ENCODE measurements at regions not wholly inside any gene's neighbourhood (a gene's known extent, or its start where the extent isn't known, plus 50 kb on each side); places are given as distances from the start of the nearest gene placed in this dataset.

DNA sequence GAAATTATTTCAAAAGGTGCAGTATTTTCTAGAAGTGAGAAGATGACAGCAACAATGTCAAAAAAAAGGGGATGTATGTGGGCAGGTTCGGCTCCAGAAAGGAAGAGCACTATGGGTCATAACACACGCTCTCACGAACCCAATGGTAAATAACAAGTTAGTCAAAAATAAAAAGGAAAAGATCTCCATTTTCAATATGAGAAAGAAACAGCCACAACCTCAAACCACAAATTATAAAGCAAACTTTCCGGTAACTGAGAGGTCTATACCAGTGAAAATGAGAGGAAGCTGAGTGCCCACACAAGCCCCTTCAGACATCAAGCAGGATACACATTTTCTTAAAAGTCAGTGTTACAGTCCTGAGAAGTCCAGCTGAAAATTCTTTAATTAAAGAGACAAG is 398.5 kb upstream of the RPS23 start:
- H3K4me3 Mint-ChIP-seq = no peak overlapping the region
- TF ChIP-seq ETV6 (CRISPR knock-in tag; IDR thresholded peaks at IDR 0.05) (no peak), MAX (CRISPR knock-in tag; IDR thresholded peaks at IDR 0.05) (no peak), FOXK1 (CRISPR knock-in tag; IDR thresholded peaks at IDR 0.05) (no peak), TCF7 (CRISPR knock-in tag; IDR thresholded peaks at IDR 0.05; ENCODE audit: low read depth) (no peak), SMAD3 (CRISPR knock-in tag; IDR thresholded peaks at IDR 0.05; ENCODE audit: borderline replicate concordance) (no peak), SP1 (CRISPR knock-in tag; conservative IDR thresholded peaks at IDR 0.05) (no peak), ZNF416 (CRISPR knock-in tag; IDR thresholded peaks at IDR 0.05) (no peak), ATF2 (CRISPR knock-in tag; IDR thresholded peaks at IDR 0.05; ENCODE audit: borderline replicate concordance, low read depth) (no peak), RORB (CRISPR knock-in tag; IDR thresholded peaks at IDR 0.05) (no peak), PRRX2 (CRISPR knock-in tag; IDR thresholded peaks at IDR 0.05) (no peak), MXD4 (CRISPR knock-in tag; IDR thresholded peaks at IDR 0.05; ENCODE audit: borderline replicate concordance) (no peak), JUN (CRISPR knock-in tag; IDR thresholded peaks at IDR 0.05) (no peak), ELF4 (CRISPR knock-in tag; IDR thresholded peaks at IDR 0.05; ENCODE audit: low read depth) (no peak), SMAD4 (CRISPR knock-in tag; IDR thresholded peaks at IDR 0.05) (no peak), ZNF232 (CRISPR knock-in tag; IDR thresholded peaks at IDR 0.05) (no peak)
- TF ChIP-seq, protein P1, sequence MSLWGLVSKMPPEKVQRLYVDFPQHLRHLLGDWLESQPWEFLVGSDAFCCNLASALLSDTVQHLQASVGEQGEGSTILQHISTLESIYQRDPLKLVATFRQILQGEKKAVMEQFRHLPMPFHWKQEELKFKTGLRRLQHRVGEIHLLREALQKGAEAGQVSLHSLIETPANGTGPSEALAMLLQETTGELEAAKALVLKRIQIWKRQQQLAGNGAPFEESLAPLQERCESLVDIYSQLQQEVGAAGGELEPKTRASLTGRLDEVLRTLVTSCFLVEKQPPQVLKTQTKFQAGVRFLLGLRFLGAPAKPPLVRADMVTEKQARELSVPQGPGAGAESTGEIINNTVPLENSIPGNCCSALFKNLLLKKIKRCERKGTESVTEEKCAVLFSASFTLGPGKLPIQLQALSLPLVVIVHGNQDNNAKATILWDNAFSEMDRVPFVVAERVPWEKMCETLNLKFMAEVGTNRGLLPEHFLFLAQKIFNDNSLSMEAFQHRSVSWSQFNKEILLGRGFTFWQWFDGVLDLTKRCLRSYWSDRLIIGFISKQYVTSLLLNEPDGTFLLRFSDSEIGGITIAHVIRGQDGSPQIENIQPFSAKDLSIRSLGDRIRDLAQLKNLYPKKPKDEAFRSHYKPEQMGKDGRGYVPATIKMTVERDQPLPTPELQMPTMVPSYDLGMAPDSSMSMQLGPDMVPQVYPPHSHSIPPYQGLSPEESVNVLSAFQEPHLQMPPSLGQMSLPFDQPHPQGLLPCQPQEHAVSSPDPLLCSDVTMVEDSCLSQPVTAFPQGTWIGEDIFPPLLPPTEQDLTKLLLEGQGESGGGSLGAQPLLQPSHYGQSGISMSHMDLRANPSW (CRISPR knock-in tag; conservative IDR thresholded peaks at IDR 0.05; ENCODE audit: low read depth) = no peak
- TF ChIP-seq, protein P2, sequence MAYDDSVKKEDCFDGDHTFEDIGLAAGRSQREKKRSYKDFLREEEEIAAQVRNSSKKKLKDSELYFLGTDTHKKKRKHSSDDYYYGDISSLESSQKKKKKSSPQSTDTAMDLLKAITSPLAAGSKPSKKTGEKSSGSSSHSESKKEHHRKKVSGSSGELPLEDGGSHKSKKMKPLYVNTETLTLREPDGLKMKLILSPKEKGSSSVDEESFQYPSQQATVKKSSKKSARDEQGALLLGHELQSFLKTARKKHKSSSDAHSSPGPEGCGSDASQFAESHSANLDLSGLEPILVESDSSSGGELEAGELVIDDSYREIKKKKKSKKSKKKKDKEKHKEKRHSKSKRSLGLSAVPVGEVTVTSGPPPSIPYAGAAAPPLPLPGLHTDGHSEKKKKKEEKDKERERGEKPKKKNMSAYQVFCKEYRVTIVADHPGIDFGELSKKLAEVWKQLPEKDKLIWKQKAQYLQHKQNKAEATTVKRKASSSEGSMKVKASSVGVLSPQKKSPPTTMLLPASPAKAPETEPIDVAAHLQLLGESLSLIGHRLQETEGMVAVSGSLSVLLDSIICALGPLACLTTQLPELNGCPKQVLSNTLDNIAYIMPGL (CRISPR knock-in tag; IDR thresholded peaks at IDR 0.05) = no peak
- no peaks in the 10 kb centered on the region for H3K27me3 Mint-ChIP-seq (ENCODE audit: low read depth)

DNA sequence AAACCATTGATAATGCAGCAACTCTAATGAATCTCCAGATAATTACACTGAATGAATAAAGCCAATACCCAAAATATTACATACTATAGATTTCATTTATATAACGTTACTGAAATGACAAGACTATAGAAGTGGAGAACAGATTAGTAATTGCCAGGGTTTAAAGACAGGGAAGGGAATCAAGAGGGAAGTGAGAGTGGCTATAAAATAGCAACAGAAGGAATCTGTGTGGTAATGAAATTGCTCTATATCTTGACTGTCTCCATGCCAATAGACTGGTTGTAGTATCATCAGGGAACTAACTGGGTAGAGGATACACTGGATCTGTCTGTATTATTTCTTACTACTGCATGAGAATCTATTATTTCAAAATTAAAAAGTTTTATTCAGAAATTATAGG is 396.5 kb upstream of the RPS23 start:
- CTCF ChIA-PET = no interaction called here
- H3K4me1 Mint-ChIP-seq = no peaks in the 10 kb centered on the region

More for the DNA sequence above, 398.5 kb upstream of the RPS23 start:
- POLR2A ChIA-PET = no interaction called here
- CTCF ChIA-PET = no interaction called here
- Mint-ChIP-seq H3K9me3 (peaks cover 4% of the 10 kb centered on the region), H3K27ac (no peak overlapping the region), H3K4me1 (no peaks in the 10 kb centered on the region), H3K36me3 (no peaks in the 10 kb centered on the region)
- ATAC-seq = no peak
- DNase-seq (ENCODE audit: low spot score) = no peak

More for the DNA sequence above, 396.5 kb upstream of the RPS23 start:
- Mint-ChIP-seq H3K27ac (no peak overlapping the region), H3K9me3 (no peaks in the 10 kb centered on the region; the same call in 1 of the 2 replicates), H3K36me3 (no peaks in the 10 kb centered on the region), H3K4me3 (no peak overlapping the region), H3K27me3 (ENCODE audit: low read depth) (no peaks in the 10 kb centered on the region)
- TF ChIP-seq RELA (CRISPR knock-in tag; IDR thresholded peaks at IDR 0.05; ENCODE audit: borderline replicate concordance) = no peak
- no peak for TF ChIP-seq NR3C1 (CRISPR knock-in tag; conservative IDR thresholded peaks at IDR 0.05; ENCODE audit: low read depth)
- ATAC-seq (no peak), DNase-seq (ENCODE audit: low spot score) (no peak)
- POLR2A ChIA-PET = no interaction called here
